Activated T-helper 1 cell treated with anti-CD3 and anti-CD28 coated beads, Interleukin-2, amount 50 U/mL, for 16 hours (primary cell): ENCODE measurements at regions not wholly inside any gene's neighbourhood (a gene's known extent, or its start where the extent isn't known, plus 50 kb on each side); places are given as distances from the start of the nearest gene placed in this dataset.

Source experiments
- DNase-seq, 2 donors: peaks; one replicate each; pipeline ENCODE4 v3.0.0-alpha.2; 2020; ENCODE audit warnings: low read depth in 1 of 2, low spot score in 1 of 2

GRCh38 chr2:176466918-176467452 lies 197.7 kb downstream of the MTX2 start:
- no peak for DNase-seq

GRCh38 chr2:176467595-176467994 lies 198.4 kb downstream of the MTX2 start:
- no peak for DNase-seq

- DNase-seq: no peak
These were observed 199.3 kb downstream of the MTX2 start for GRCh38 chr2:176468457-176469113.

- DNase-seq: no peak
These were observed 201.5 kb downstream of the MTX2 start for GRCh38 chr2:176470713-176471112.

- DNase-seq: no peak
These were observed 202.7 kb downstream of the MTX2 start for GRCh38 chr2:176471949-176472348.

- DNase-seq: no peak
These were observed 203.9 kb downstream of the MTX2 start for GRCh38 chr2:176473177-176473576.

- no peak for DNase-seq
These were observed 204.6 kb downstream of the MTX2 start for GRCh38 chr2:176473851-176474250.

GRCh38 chr2:176477336-176477735 lies 208.1 kb downstream of the MTX2 start:
- DNase-seq: no peak

GRCh38 chr2:176479961-176480360 lies 210.7 kb downstream of the MTX2 start:
- no peak for DNase-seq

- no peak for DNase-seq
These were observed 212.9 kb downstream of the MTX2 start for GRCh38 chr2:176482107-176482506.

- no peak for DNase-seq
These were observed 214.2 kb downstream of the MTX2 start for GRCh38 chr2:176483476-176483875.

- DNase-seq: no peak
These were observed 214.8 kb downstream of the MTX2 start for GRCh38 chr2:176483901-176484568.

GRCh38 chr2:176484838-176485237 lies 215.6 kb downstream of the MTX2 start:
- no peak for DNase-seq

- DNase-seq: no peak
These were observed 219.2 kb downstream of the MTX2 start for GRCh38 chr2:176488431-176488830.

GRCh38 chr2:176490061-176490861 lies 221.0 kb downstream of the MTX2 start:
- DNase-seq: no peak

- DNase-seq: no peak
These were observed 222.1 kb downstream of the MTX2 start for GRCh38 chr2:176491172-176491904.

- no peak for DNase-seq
These were observed 223.3 kb downstream of the MTX2 start for GRCh38 chr2:176492583-176492982.

GRCh38 chr2:176493226-176493825 lies 224.1 kb downstream of the MTX2 start:
- DNase-seq: no peak

GRCh38 chr2:176493909-176494308 lies 224.7 kb downstream of the MTX2 start:
- no peak for DNase-seq

- no peak for DNase-seq
These were observed 225.7 kb downstream of the MTX2 start for GRCh38 chr2:176494949-176495353.

GRCh38 chr2:176495826-176496225 lies 226.6 kb downstream of the MTX2 start:
- no peak for DNase-seq
